ENCODE measurements at regions not wholly inside any gene's neighbourhood (a gene's known extent, or its start where the extent isn't known, plus 50 kb on each side); places are given as distances from the start of the nearest gene placed in this dataset.

DNA sequence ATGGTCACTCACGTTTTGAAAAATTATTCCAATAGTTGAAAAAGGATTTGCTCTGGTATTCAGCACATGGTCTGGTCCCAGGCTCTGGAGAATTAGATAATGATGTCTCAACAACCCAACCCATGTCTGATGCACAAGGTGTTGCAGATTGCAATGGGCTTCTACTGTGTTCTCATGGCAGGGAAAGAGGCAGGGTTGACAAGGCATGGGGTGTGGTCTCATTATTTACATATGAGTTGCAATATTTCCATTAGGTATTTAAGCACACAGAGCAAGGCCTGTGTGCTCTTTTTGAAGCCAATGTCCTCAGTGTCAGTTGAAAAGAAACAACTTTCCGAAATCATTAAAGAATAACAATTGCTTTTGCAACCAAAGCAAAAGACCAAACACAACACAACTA is 381.9 kb upstream of the PBX1 start:
- TF ChIP-seq, protein P1, sequence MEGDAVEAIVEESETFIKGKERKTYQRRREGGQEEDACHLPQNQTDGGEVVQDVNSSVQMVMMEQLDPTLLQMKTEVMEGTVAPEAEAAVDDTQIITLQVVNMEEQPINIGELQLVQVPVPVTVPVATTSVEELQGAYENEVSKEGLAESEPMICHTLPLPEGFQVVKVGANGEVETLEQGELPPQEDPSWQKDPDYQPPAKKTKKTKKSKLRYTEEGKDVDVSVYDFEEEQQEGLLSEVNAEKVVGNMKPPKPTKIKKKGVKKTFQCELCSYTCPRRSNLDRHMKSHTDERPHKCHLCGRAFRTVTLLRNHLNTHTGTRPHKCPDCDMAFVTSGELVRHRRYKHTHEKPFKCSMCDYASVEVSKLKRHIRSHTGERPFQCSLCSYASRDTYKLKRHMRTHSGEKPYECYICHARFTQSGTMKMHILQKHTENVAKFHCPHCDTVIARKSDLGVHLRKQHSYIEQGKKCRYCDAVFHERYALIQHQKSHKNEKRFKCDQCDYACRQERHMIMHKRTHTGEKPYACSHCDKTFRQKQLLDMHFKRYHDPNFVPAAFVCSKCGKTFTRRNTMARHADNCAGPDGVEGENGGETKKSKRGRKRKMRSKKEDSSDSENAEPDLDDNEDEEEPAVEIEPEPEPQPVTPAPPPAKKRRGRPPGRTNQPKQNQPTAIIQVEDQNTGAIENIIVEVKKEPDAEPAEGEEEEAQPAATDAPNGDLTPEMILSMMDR (IDR thresholded peaks at IDR 0.05; ENCODE audit: insufficient read depth, low read depth, low read length), result no peak
- no peak for TF ChIP-seq EZH2 (IDR thresholded peaks at IDR 0.05; ENCODE audit: insufficient read depth, low read length)

Measured in astrocyte (in vitro differentiated cells and primary cell).